A549 (cell line): ENCODE measurements at regions not wholly inside any gene's neighbourhood (a gene's known extent, or its start where the extent isn't known, plus 50 kb on each side); places are given as distances from the start of the nearest gene placed in this dataset.

ENCODE experiments used
- ATAC-seq, 2 experiments: fragments of 200-7000 bp in 1 of 2; fragments of >200 bp in 1 of 2; cut with Nextera tagmentation in 1 of 2; cut with Tn5 transposase in 1 of 2; 3 replicates each; pipeline versions ENCODE4 v1.8.0 to v1.9.1; 2018 to 2020; ENCODE audit warnings: mild to moderate bottlenecking in 1 of 2, moderate library complexity in 1 of 2
- CTCF ChIA-PET: fragments of 300-600 bp; sonication (Branson Sonifier 250); formaldehyde crosslinking; extraction: SDS; loops from one replicate; lab custom pipeline; 2021; ENCODE audit warnings: antibody characterized with exemption, inconsistent platforms; lab: Yijun Ruan, JAX
- POLR2A ChIA-PET: fragments of 350-600 bp; formaldehyde crosslinking; extraction: SDS; loops from one replicate; lab custom pipeline; 2021; ENCODE audit warnings: antibody characterized with exemption, inconsistent platforms; lab: Yijun Ruan, JAX
- DNase-seq, 2 experiments: peaks; one replicate each; pipeline versions ENCODE4 v3.0.0 to v3.0.0-alpha.2; 2011 to 2016; ENCODE audit warnings: low read depth in 1 of 2, low spot score in 1 of 2
- FAIRE-seq: peaks from 2 replicates; lab custom pipeline; 2011; peaks lifted over from hg19 to GRCh38; lab: Jason Lieb, UNC
- H3K27ac ChIP-seq, 2 experiments: fragments of >200 bp; sonication (Bioruptor Twin); formaldehyde crosslinking; 3 replicates each; pipeline ENCODE4 v1.5.1; 2016 to 2017
- H3K4me1 ChIP-seq: fragments of >200 bp; sonication (Bioruptor Twin); formaldehyde crosslinking; 3 replicates; pipeline ENCODE4 v1.6.1; 2016
- H3K4me2 ChIP-seq: fragments of >200 bp; sonication (Bioruptor Twin); formaldehyde crosslinking; 3 replicates; pipeline ENCODE4 v1.6.1; 2016
- H3K4me3 ChIP-seq: fragments of >200 bp; sonication (Bioruptor Twin); formaldehyde crosslinking; 3 replicates; pipeline ENCODE4 v1.5.1; 2016
- H3K9me3 ChIP-seq: fragments of >200 bp; sonication (Bioruptor Twin); formaldehyde crosslinking; 3 replicates; pipeline ENCODE4 v1.6.1; 2016
- BHLHE40 ChIP-seq: IDR thresholded peaks from 2 replicates; pipeline ENCODE4 v1.6.1; 2012; ENCODE audit warnings: low read depth, low read length, inconsistent platforms
- CEBPB ChIP-seq, 2 experiments: fragments of >200 bp in 1 of 2; sonication (Bioruptor Twin) in 1 of 2; formaldehyde crosslinking in 1 of 2; IDR thresholded peaks; 2 replicates each; pipeline ENCODE4 v1.6.1; 2012 to 2016
- CHD2 ChIP-seq: fragments of 150-350 bp; IDR thresholded peaks from 2 replicates; pipeline ENCODE4 v1.6.1; 2014; ENCODE audit warnings: low read length; ENCODE audit not compliant: partially characterized antibody
- EP300 ChIP-seq, 2 experiments: fragments of >200 bp; sonication (Bioruptor Twin); formaldehyde crosslinking; IDR thresholded peaks; 2 replicates in 1 of 2; 3 replicates in 1 of 2; pipeline ENCODE4 v1.6.1; 2016 to 2017
- ESRRA ChIP-seq: fragments of 150-350 bp; IDR thresholded peaks from 2 replicates; pipeline ENCODE4 v1.6.1; 2014; ENCODE audit warnings: mild to moderate bottlenecking, low read length, borderline replicate concordance
- FOSB ChIP-seq: fragments of 250-450 bp; sonication (Bioruptor Pico); IDR thresholded peaks from 2 replicates; pipeline ENCODE4 v1.5.0; 2020; ENCODE audit warnings: mild to moderate bottlenecking, moderate library complexity
- GATA3 ChIP-seq: IDR thresholded peaks from 2 replicates; pipeline ENCODE4 v1.6.1; 2012; ENCODE audit warnings: borderline replicate concordance
- HDAC2 ChIP-seq: fragments of 200-600 bp; sonication (generic); IDR thresholded peaks from 2 replicates; pipeline ENCODE4 v1.6.1; 2016
- HOXB5 ChIP-seq: fragments of 250-450 bp; sonication (Bioruptor Pico); IDR thresholded peaks from 2 replicates; pipeline ENCODE4 v1.5.0; 2020; ENCODE audit warnings: mild to moderate bottlenecking, moderate library complexity
- JUNB ChIP-seq: fragments of >200 bp; sonication (Bioruptor Twin); formaldehyde crosslinking; IDR thresholded peaks from 2 replicates; pipeline ENCODE4 v1.6.1; 2016
- MAZ ChIP-seq: fragments of 150-350 bp; IDR thresholded peaks from 2 replicates; pipeline ENCODE4 v1.6.1; 2014; ENCODE audit warnings: antibody characterized with exemption, low read depth, low read length, borderline replicate concordance
- RFX5 ChIP-seq: fragments of 450-650 bp; IDR thresholded peaks from 2 replicates; pipeline ENCODE4 v1.7.1; 2014; ENCODE audit warnings: antibody characterized with exemption, mild to moderate bottlenecking, moderate library complexity
- RNF2 ChIP-seq: fragments of 200-600 bp; sonication (generic); IDR thresholded peaks from 2 replicates; pipeline ENCODE4 v1.6.1; 2016; ENCODE audit warnings: low read depth, mild to moderate bottlenecking, antibody characterized with exemption, moderate library complexity, borderline replicate concordance
- TFCP2L1 ChIP-seq: fragments of 250-450 bp; sonication (Bioruptor Pico); IDR thresholded peaks from 2 replicates; pipeline ENCODE4 v1.5.0; 2021; ENCODE audit warnings: mild to moderate bottlenecking
- TP53 ChIP-seq: fragments of 250-450 bp; sonication (Bioruptor Pico); IDR thresholded peaks from 2 replicates; pipeline ENCODE4 v1.5.0; 2021; ENCODE audit warnings: mild to moderate bottlenecking, moderate library complexity
- ZC3H11A ChIP-seq: fragments of 450-650 bp; IDR thresholded peaks from 2 replicates; pipeline ENCODE4 v1.6.1; 2014; ENCODE audit warnings: antibody characterized with exemption, mild to moderate bottlenecking
- whole genome bisulfite sequencing: methylation state at CpG from one replicate; pipeline ENCODE4 v1.1.6; 2017; ENCODE audit errors: missing lambda C conversion rate; 5-methylcytosine and 5-hydroxymethylcytosine counted together
- TF ChIP-seq, protein P1 (sequence below): fragments of 200-600 bp; sonication (generic); IDR thresholded peaks from 2 replicates; pipeline ENCODE4 v1.6.1; 2016; ENCODE audit warnings: antibody characterized with exemption, mild to moderate bottlenecking, moderate library complexity
- TF ChIP-seq, protein P2 (sequence below): fragments of 150-350 bp; IDR thresholded peaks from 2 replicates; pipeline ENCODE4 v1.6.1; 2014; ENCODE audit warnings: low read depth, mild to moderate bottlenecking, low read length
- TF ChIP-seq, protein P3 (sequence below): fragments of 250-450 bp; sonication (Bioruptor Pico); IDR thresholded peaks from 2 replicates; pipeline ENCODE4 v1.5.0; 2020; ENCODE audit warnings: low read depth, mild to moderate bottlenecking, moderate library complexity
- TF ChIP-seq, protein P4 (sequence below): IDR thresholded peaks from 2 replicates; pipeline ENCODE4 v1.6.1; 2012

DNA sequence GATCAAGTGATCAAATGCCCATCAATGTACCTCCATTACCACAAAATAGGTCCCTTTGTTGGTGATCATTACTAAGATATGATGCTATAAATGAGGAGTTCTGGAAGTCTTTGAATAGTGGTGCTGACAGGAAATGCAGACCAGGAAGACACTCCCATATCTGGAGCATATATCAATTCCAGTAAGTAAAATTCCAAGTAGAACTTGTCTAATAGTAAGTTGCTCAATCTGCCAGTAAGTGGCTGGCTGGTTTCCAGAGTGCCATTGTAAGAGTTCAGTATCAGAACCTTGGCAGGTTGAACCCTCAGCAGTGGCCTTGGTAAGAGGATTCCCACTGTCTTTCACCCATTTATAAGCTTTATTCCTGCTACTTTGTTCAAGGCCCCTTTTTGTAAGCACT lies 379.9 kb upstream of the RBMS3 start (continued):
- TF ChIP-seq RNF2, result no peak

DNA sequence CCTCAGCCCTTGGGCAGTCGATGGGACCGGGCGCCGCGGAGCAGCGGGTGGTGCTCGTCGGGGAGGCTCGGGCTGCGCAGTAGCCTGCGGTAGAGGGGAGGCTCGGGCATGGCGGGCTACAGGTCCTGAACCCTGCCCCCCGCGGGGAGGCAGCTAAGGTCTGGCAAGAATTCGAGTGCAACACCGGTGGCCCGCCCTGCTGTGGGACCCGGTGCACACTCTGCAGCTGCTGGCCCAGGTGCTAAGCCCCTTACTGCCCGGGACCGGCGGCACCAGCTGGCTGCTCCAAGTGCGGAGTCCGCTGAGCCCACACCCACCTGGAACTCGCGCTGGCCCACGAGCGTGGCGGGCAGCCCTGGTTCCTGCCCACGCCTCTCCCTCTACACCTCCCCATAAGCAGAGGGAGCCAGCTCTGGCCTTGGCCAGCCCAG lies 377.7 kb upstream of the RBMS3 start:
- no peak for DNase-seq
- FAIRE-seq, result no peak
- TF ChIP-seq, protein P1, sequence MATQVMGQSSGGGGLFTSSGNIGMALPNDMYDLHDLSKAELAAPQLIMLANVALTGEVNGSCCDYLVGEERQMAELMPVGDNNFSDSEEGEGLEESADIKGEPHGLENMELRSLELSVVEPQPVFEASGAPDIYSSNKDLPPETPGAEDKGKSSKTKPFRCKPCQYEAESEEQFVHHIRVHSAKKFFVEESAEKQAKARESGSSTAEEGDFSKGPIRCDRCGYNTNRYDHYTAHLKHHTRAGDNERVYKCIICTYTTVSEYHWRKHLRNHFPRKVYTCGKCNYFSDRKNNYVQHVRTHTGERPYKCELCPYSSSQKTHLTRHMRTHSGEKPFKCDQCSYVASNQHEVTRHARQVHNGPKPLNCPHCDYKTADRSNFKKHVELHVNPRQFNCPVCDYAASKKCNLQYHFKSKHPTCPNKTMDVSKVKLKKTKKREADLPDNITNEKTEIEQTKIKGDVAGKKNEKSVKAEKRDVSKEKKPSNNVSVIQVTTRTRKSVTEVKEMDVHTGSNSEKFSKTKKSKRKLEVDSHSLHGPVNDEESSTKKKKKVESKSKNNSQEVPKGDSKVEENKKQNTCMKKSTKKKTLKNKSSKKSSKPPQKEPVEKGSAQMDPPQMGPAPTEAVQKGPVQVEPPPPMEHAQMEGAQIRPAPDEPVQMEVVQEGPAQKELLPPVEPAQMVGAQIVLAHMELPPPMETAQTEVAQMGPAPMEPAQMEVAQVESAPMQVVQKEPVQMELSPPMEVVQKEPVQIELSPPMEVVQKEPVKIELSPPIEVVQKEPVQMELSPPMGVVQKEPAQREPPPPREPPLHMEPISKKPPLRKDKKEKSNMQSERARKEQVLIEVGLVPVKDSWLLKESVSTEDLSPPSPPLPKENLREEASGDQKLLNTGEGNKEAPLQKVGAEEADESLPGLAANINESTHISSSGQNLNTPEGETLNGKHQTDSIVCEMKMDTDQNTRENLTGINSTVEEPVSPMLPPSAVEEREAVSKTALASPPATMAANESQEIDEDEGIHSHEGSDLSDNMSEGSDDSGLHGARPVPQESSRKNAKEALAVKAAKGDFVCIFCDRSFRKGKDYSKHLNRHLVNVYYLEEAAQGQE, result no peak
- TF ChIP-seq JUNB (no peak), RFX5 (no peak), GATA3 (no peak), CEBPB (IDR thresholded peaks at IDR 0.05) (no peak), HDAC2 (no peak), FOSB (CRISPR knock-in tag) (no peak), TFCP2L1 (no peak), HOXB5 (CRISPR knock-in tag) (no peak)
- TF ChIP-seq, all 56 proteins: peak for 0

GRCh38 chr3:28905798-28906197 lies 375.1 kb upstream of the RBMS3 start:
- Histone ChIP-seq H3K4me1 (no peaks in the 10 kb centered on the region), H3K27ac (no peak overlapping the region), H3K4me3 (no peak overlapping the region), H3K4me2 (no peak overlapping the region), H3K9me3 (no peaks in the 10 kb centered on the region)
- FAIRE-seq (no peak), ATAC-seq (no peak), DNase-seq (no peak)
- no peak for TF ChIP-seq TFCP2L1
- TF ChIP-seq ESRRA, result no peak
- TF ChIP-seq, protein P1, result no peak
- TF ChIP-seq ZC3H11A, result no peak
- WGBS, result 20% methylated on average over 3 of the region's 3 CpGs
- ChIA-PET CTCF (no interaction called here), POLR2A (no interaction called here)

More for the DNA sequence above, 377.7 kb upstream of the RBMS3 start:
- ChIA-PET CTCF (no interaction called here), POLR2A (no interaction called here)
- ATAC-seq, result no peak
- H3K27ac ChIP-seq, result no peak overlapping the region
- no peak overlapping the region for H3K4me2 ChIP-seq
- no peaks in the 10 kb centered on the region for H3K9me3 ChIP-seq
- 69% methylated on average over 19 of the region's 30 CpGs for WGBS
- H3K4me1 ChIP-seq, result no peaks in the 10 kb centered on the region
- no peak overlapping the region for H3K4me3 ChIP-seq

- Histone ChIP-seq H3K4me1 (no peaks in the 10 kb centered on the region), H3K27ac (no peak overlapping the region), H3K4me2 (no peak overlapping the region), H3K9me3 (no peaks in the 10 kb centered on the region), H3K4me3 (no peak overlapping the region)
- ATAC-seq (no peak), FAIRE-seq (no peak), DNase-seq (no peak)
- 54% methylated on average over 9 of the region's 9 CpGs for WGBS
- POLR2A ChIA-PET, result no interaction called here
- CTCF ChIA-PET, result interaction anchor here (1.0 kb wide), 1 partner anchor 52 kb away, joined by 4 read pairs; no protein-coding TSS in a partner anchor
- no peak for TF ChIP-seq CHD2
- TF ChIP-seq MAZ, result no peak
- TF ChIP-seq, protein P2, sequence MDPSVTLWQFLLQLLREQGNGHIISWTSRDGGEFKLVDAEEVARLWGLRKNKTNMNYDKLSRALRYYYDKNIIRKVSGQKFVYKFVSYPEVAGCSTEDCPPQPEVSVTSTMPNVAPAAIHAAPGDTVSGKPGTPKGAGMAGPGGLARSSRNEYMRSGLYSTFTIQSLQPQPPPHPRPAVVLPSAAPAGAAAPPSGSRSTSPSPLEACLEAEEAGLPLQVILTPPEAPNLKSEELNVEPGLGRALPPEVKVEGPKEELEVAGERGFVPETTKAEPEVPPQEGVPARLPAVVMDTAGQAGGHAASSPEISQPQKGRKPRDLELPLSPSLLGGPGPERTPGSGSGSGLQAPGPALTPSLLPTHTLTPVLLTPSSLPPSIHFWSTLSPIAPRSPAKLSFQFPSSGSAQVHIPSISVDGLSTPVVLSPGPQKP, result no peak
- TF ChIP-seq HDAC2, result no peak
- no peak for TF ChIP-seq BHLHE40
- TF ChIP-seq, protein P3, sequence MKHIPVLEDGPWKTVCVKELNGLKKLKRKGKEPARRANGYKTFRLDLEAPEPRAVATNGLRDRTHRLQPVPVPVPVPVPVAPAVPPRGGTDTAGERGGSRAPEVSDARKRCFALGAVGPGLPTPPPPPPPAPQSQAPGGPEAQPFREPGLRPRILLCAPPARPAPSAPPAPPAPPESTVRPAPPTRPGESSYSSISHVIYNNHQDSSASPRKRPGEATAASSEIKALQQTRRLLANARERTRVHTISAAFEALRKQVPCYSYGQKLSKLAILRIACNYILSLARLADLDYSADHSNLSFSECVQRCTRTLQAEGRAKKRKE (CRISPR knock-in tag), result no peak
- TF ChIP-seq, protein P4, sequence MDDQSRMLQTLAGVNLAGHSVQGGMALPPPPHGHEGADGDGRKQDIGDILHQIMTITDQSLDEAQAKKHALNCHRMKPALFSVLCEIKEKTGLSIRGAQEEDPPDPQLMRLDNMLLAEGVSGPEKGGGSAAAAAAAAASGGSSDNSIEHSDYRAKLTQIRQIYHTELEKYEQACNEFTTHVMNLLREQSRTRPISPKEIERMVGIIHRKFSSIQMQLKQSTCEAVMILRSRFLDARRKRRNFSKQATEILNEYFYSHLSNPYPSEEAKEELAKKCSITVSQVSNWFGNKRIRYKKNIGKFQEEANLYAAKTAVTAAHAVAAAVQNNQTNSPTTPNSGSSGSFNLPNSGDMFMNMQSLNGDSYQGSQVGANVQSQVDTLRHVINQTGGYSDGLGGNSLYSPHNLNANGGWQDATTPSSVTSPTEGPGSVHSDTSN, result no peak
- no peak for TF ChIP-seq TP53 (CRISPR knock-in tag)
- no peak for TF ChIP-seq EP300 (IDR thresholded peaks at IDR 0.05)
- TF ChIP-seq CEBPB (IDR thresholded peaks at IDR 0.05), result no peak
- TF ChIP-seq ZC3H11A, result no peak
- TF ChIP-seq TFCP2L1, result no peak
These were observed 374.1 kb upstream of the RBMS3 start for GRCh38 chr3:28906561-28907310.
